Smooth muscle cell (in vitro differentiated cells): ENCODE measurements at regions not wholly inside any gene's neighbourhood (a gene's known extent, or its start where the extent isn't known, plus 50 kb on each side); places are given as distances from the start of the nearest gene placed in this dataset.

Experiments
- DNase-seq: peaks from one replicate; lab custom pipeline; 2025; ENCODE audit not compliant: unreplicated experiment; lab: John Stamatoyannopoulos, UW
- H2AFZ ChIP-seq: fragments of 200-600 bp; sonication (generic); 2 replicates; pipeline ENCODE4 v1.6.0; 2016; ENCODE audit warnings: antibody characterized with exemption, low read depth, mild to moderate bottlenecking
- H3F3A ChIP-seq: fragments of 200-600 bp; sonication (generic); 2 replicates; pipeline ENCODE4 v1.6.0; 2017; ENCODE audit warnings: antibody characterized with exemption, low read depth
- H3K27ac ChIP-seq: fragments of 200-600 bp; sonication (generic); 2 replicates; pipeline ENCODE4 v1.5.1; 2016; ENCODE audit warnings: low read depth, mild to moderate bottlenecking
- H3K27me3 ChIP-seq: fragments of 200-600 bp; sonication (generic); 2 replicates; pipeline ENCODE4 v1.6.1; 2016; ENCODE audit warnings: low read depth, mild to moderate bottlenecking
- H3K36me3 ChIP-seq: fragments of 200-600 bp; sonication (generic); 2 replicates; pipeline ENCODE4 v1.5.1; 2016; ENCODE audit warnings: low read depth
- H3K4me1 ChIP-seq: fragments of 200-600 bp; sonication (generic); 2 replicates; pipeline ENCODE4 v1.5.1; 2016; ENCODE audit warnings: low read depth
- H3K4me2 ChIP-seq: fragments of 200-600 bp; sonication (generic); 2 replicates; pipeline ENCODE4 v1.6.0; 2016; ENCODE audit warnings: mild to moderate bottlenecking
- H3K4me3 ChIP-seq: fragments of 200-600 bp; sonication (generic); 2 replicates; pipeline ENCODE4 v1.5.1; 2016; ENCODE audit warnings: mild to moderate bottlenecking
- H3K79me2 ChIP-seq: fragments of 200-600 bp; sonication (generic); 2 replicates; pipeline ENCODE4 v1.6.0; 2016; ENCODE audit warnings: low read depth, mild to moderate bottlenecking
- H3K9ac ChIP-seq: fragments of 200-600 bp; sonication (generic); 2 replicates; pipeline ENCODE4 v1.6.0; 2016; ENCODE audit warnings: low read depth
- H3K9me3 ChIP-seq: fragments of 200-600 bp; sonication (generic); replicated peaks from 2 replicates; pipeline ENCODE4 v1.5.1; 2016; ENCODE audit warnings: low read depth
- H4K20me1 ChIP-seq: fragments of 200-600 bp; sonication (generic); 2 replicates; pipeline ENCODE4 v1.6.0; 2016; ENCODE audit warnings: low read depth
- CTCF ChIP-seq: fragments of 200-600 bp; sonication (generic); IDR thresholded peaks from 2 replicates; pipeline ENCODE4 v1.5.1; 2017; ENCODE audit warnings: borderline replicate concordance, mild to moderate bottlenecking, antibody characterized with exemption; ENCODE audit not compliant: insufficient read depth, poor library complexity, severe bottlenecking
- WGBS: methylation state at CpG from one replicate; pipeline ENCODE4 v1.1.7; 2016; ENCODE audit warnings: low lambda C conversion rate; 5-methylcytosine and 5-hydroxymethylcytosine counted together

- Histone ChIP-seq H3K27ac (no peak overlapping the region), H3K79me2 (no peaks in the 10 kb centered on the region), H3K9me3 (no peaks in the 10 kb centered on the region), H3K27me3 (no peaks in the 10 kb centered on the region), H3F3A (no peaks in the 10 kb centered on the region), H3K36me3 (no peaks in the 10 kb centered on the region), H3K9ac (no peak overlapping the region), H4K20me1 (no peaks in the 10 kb centered on the region), H2AFZ (no peak overlapping the region), H3K4me1 (peaks cover 6% of the 10 kb centered on the region), H3K4me2 (no peak overlapping the region), H3K4me3 (no peak overlapping the region)
- no peak for TF ChIP-seq CTCF
- no peak for DNase-seq
These were observed 122.1 kb downstream of the ANKRD50 start for GRCh38 chr4:124590480-124590879.

GRCh38 chr4:124591637-124592036 lies 120.9 kb downstream of the ANKRD50 start:
- H3K9ac ChIP-seq, result no peak overlapping the region
- WGBS, result 82% methylated on average over 2 of the region's 2 CpGs

GRCh38 chr4:124593494-124593893 lies 119.0 kb downstream of the ANKRD50 start:
- Histone ChIP-seq H3K4me2 (no peak overlapping the region), H3K27me3 (no peaks in the 10 kb centered on the region), H3F3A (no peaks in the 10 kb centered on the region), H3K4me3 (no peak overlapping the region), H4K20me1 (no peaks in the 10 kb centered on the region), H3K9me3 (no peaks in the 10 kb centered on the region), H3K27ac (no peak overlapping the region), H3K36me3 (no peaks in the 10 kb centered on the region), H3K9ac (no peak overlapping the region), H3K4me1 (peaks cover 15% of the 10 kb centered on the region), H2AFZ (no peak overlapping the region), H3K79me2 (no peaks in the 10 kb centered on the region)
- no peak for TF ChIP-seq CTCF
- 82% methylated on average over 2 of the region's 2 CpGs for WGBS
- no peak for DNase-seq

More at GRCh38 chr4:124591637-124592036, 120.9 kb downstream of the ANKRD50 start:
- peaks cover 6% of the 10 kb centered on the region for H3K4me1 ChIP-seq
- no peaks in the 10 kb centered on the region for H3K79me2 ChIP-seq
- H3K27me3 ChIP-seq, result no peaks in the 10 kb centered on the region
- H3K27ac ChIP-seq, result no peak overlapping the region
- no peak for DNase-seq
- H3K4me3 ChIP-seq, result no peak overlapping the region
- no peaks in the 10 kb centered on the region for H4K20me1 ChIP-seq
- no peaks in the 10 kb centered on the region for H3F3A ChIP-seq
- H3K9me3 ChIP-seq, result no peaks in the 10 kb centered on the region
- no peak overlapping the region for H2AFZ ChIP-seq
- no peak overlapping the region for H3K4me2 ChIP-seq
- no peaks in the 10 kb centered on the region for H3K36me3 ChIP-seq
- TF ChIP-seq CTCF, result no peak

GRCh38 chr4:124594945-124595344 lies 117.6 kb downstream of the ANKRD50 start:
- Histone ChIP-seq H3K36me3 (no peaks in the 10 kb centered on the region), H3K9me3 (no peaks in the 10 kb centered on the region), H3K79me2 (no peaks in the 10 kb centered on the region), H3K4me2 (no peak overlapping the region), H3K27ac (no peak overlapping the region), H3K4me1 (peaks cover 15% of the 10 kb centered on the region), H3F3A (no peaks in the 10 kb centered on the region), H3K9ac (no peak overlapping the region), H2AFZ (no peak overlapping the region), H3K4me3 (no peak overlapping the region), H4K20me1 (no peaks in the 10 kb centered on the region), H3K27me3 (no peaks in the 10 kb centered on the region)
- TF ChIP-seq CTCF, result no peak
- 93% methylated on average over 1 of the region's 1 CpG for WGBS
- DNase-seq, result no peak
